ENCODE measurements at regions not wholly inside any gene's neighbourhood (a gene's known extent, or its start where the extent isn't known, plus 50 kb on each side); places are given as distances from the start of the nearest gene placed in this dataset.

- TF ChIP-seq EZH2 (IDR thresholded peaks at IDR 0.05; ENCODE audit: borderline replicate concordance) (no peak), EZH2phosphoT487 (IDR thresholded peaks at IDR 0.05; ENCODE audit: low read depth, severe bottlenecking, unreplicated experiment) (no peak), CTCF (IDR thresholded peaks at IDR 0.05; ENCODE audit: poor library complexity) (no peak)
- Histone ChIP-seq H4K20me1 (ENCODE audit: insufficient read depth, poor library complexity, severe bottlenecking) (no peaks in the 10 kb centered on the region), H3K4me1 (ENCODE audit: insufficient read depth) (no peaks in the 10 kb centered on the region), H3K4me2 (no peak overlapping the region), H3K79me2 (no peaks in the 10 kb centered on the region), H3K9me2 (replicated peaks; ENCODE audit: insufficient read depth) (no peaks in the 10 kb centered on the region), H3K36me3 (replicated peaks; ENCODE audit: insufficient read depth, low read depth) (no peaks in the 10 kb centered on the region), H2AFZ (no peak overlapping the region), H3K9me3 (ENCODE audit: low read depth) (no peaks in the 10 kb centered on the region), H3K4me3 (no peak overlapping the region), H3K27me3 (no peaks in the 10 kb centered on the region), H3K27ac (no peak overlapping the region)
- WGBS (ENCODE audit: low lambda C conversion rate, missing lambda C conversion rate) = 98% methylated on average over 2 of the region's 2 CpGs
- no peak for DNase-seq (ENCODE audit: low spot score)
These were observed 97.4 kb upstream of the ST6GALNAC5 start for GRCh38 chr1:76769911-76770310.

GRCh38 chr1:76770979-76771378 is 96.3 kb upstream of the ST6GALNAC5 start:
- Histone ChIP-seq H3K79me2 (no peaks in the 10 kb centered on the region), H3K4me3 (no peak overlapping the region), H4K20me1 (ENCODE audit: insufficient read depth, poor library complexity, severe bottlenecking) (no peaks in the 10 kb centered on the region), H3K4me1 (ENCODE audit: insufficient read depth) (no peaks in the 10 kb centered on the region), H3K9me2 (replicated peaks; ENCODE audit: insufficient read depth) (no peaks in the 10 kb centered on the region), H3K27ac (no peak overlapping the region), H3K27me3 (no peaks in the 10 kb centered on the region), H2AFZ (no peak overlapping the region), H3K9me3 (ENCODE audit: low read depth) (no peaks in the 10 kb centered on the region), H3K36me3 (replicated peaks; ENCODE audit: insufficient read depth, low read depth) (no peaks in the 10 kb centered on the region), H3K4me2 (no peak overlapping the region)
- TF ChIP-seq EZH2 (IDR thresholded peaks at IDR 0.05; ENCODE audit: borderline replicate concordance) = no peak
- TF ChIP-seq CTCF (IDR thresholded peaks at IDR 0.05; ENCODE audit: poor library complexity) = no peak
- no peak for TF ChIP-seq EZH2phosphoT487 (IDR thresholded peaks at IDR 0.05; ENCODE audit: low read depth, severe bottlenecking, unreplicated experiment)
- WGBS (ENCODE audit: low lambda C conversion rate, missing lambda C conversion rate) = 32% methylated on average over 3 of the region's 3 CpGs
- no peak for DNase-seq (ENCODE audit: low spot score)

- Histone ChIP-seq H3K9me2 (replicated peaks; ENCODE audit: insufficient read depth) (no peaks in the 10 kb centered on the region), H3K79me2 (no peaks in the 10 kb centered on the region), H3K4me1 (ENCODE audit: insufficient read depth) (no peaks in the 10 kb centered on the region), H4K20me1 (ENCODE audit: insufficient read depth, poor library complexity, severe bottlenecking) (no peaks in the 10 kb centered on the region), H3K9me3 (ENCODE audit: low read depth) (no peaks in the 10 kb centered on the region), H3K27ac (no peak overlapping the region), H3K36me3 (replicated peaks; ENCODE audit: insufficient read depth, low read depth) (no peaks in the 10 kb centered on the region), H2AFZ (no peak overlapping the region), H3K27me3 (no peaks in the 10 kb centered on the region), H3K4me3 (no peak overlapping the region), H3K4me2 (no peak overlapping the region)
- DNase-seq (ENCODE audit: low spot score) = no peak
- TF ChIP-seq CTCF (IDR thresholded peaks at IDR 0.05; ENCODE audit: poor library complexity) (no peak), EZH2 (IDR thresholded peaks at IDR 0.05; ENCODE audit: borderline replicate concordance) (no peak), EZH2phosphoT487 (IDR thresholded peaks at IDR 0.05; ENCODE audit: low read depth, severe bottlenecking, unreplicated experiment) (no peak)
These were observed 85.8 kb upstream of the ST6GALNAC5 start for GRCh38 chr1:76781447-76781846.

GRCh38 chr1:76782809-76783208 is 84.5 kb upstream of the ST6GALNAC5 start:
- Histone ChIP-seq H3K9me2 (replicated peaks; ENCODE audit: insufficient read depth) (no peaks in the 10 kb centered on the region), H3K9me3 (ENCODE audit: low read depth) (no peaks in the 10 kb centered on the region), H3K4me3 (no peak overlapping the region), H4K20me1 (ENCODE audit: insufficient read depth, poor library complexity, severe bottlenecking) (no peaks in the 10 kb centered on the region), H3K4me2 (no peak overlapping the region), H2AFZ (no peak overlapping the region), H3K4me1 (ENCODE audit: insufficient read depth) (no peaks in the 10 kb centered on the region), H3K27me3 (no peaks in the 10 kb centered on the region), H3K79me2 (no peaks in the 10 kb centered on the region), H3K27ac (no peak overlapping the region), H3K36me3 (replicated peaks; ENCODE audit: insufficient read depth, low read depth) (no peaks in the 10 kb centered on the region)
- DNase-seq (ENCODE audit: low spot score) = peak; percentile 10
- 69% methylated on average over 1 of the region's 1 CpG for WGBS (ENCODE audit: low lambda C conversion rate, missing lambda C conversion rate)
- TF ChIP-seq CTCF (IDR thresholded peaks at IDR 0.05; ENCODE audit: poor library complexity) (no peak), EZH2 (IDR thresholded peaks at IDR 0.05; ENCODE audit: borderline replicate concordance) (no peak), EZH2phosphoT487 (IDR thresholded peaks at IDR 0.05; ENCODE audit: low read depth, severe bottlenecking, unreplicated experiment) (no peak)
